ENCODE measurements at regions not wholly inside any gene's neighbourhood (a gene's known extent, or its start where the extent isn't known, plus 50 kb on each side); places are given as distances from the start of the nearest gene placed in this dataset.

DNA sequence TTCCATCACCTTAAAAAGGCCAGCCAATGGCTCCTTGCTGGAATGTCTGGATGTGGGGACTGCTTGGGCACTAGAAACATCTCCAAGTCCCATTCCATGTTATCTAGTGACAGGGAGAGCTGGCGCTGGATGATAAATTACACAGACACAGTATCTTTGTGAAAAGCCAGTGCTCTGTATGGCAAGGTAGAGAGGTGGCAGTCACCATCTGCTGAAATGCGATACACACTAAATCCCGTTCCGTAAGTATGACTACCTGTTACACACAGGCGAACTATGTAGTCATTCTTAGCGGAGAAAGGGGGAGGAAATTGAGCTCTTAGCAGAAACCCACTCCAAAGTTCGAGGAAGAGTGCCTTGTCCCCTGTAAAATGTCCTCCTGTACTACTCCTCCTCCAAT is 81.0 kb upstream of the MYOCD start:
- TF ChIP-seq, protein P1, sequence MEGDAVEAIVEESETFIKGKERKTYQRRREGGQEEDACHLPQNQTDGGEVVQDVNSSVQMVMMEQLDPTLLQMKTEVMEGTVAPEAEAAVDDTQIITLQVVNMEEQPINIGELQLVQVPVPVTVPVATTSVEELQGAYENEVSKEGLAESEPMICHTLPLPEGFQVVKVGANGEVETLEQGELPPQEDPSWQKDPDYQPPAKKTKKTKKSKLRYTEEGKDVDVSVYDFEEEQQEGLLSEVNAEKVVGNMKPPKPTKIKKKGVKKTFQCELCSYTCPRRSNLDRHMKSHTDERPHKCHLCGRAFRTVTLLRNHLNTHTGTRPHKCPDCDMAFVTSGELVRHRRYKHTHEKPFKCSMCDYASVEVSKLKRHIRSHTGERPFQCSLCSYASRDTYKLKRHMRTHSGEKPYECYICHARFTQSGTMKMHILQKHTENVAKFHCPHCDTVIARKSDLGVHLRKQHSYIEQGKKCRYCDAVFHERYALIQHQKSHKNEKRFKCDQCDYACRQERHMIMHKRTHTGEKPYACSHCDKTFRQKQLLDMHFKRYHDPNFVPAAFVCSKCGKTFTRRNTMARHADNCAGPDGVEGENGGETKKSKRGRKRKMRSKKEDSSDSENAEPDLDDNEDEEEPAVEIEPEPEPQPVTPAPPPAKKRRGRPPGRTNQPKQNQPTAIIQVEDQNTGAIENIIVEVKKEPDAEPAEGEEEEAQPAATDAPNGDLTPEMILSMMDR (IDR thresholded peaks at IDR 0.05): no peak
- TF ChIP-seq, protein P2, sequence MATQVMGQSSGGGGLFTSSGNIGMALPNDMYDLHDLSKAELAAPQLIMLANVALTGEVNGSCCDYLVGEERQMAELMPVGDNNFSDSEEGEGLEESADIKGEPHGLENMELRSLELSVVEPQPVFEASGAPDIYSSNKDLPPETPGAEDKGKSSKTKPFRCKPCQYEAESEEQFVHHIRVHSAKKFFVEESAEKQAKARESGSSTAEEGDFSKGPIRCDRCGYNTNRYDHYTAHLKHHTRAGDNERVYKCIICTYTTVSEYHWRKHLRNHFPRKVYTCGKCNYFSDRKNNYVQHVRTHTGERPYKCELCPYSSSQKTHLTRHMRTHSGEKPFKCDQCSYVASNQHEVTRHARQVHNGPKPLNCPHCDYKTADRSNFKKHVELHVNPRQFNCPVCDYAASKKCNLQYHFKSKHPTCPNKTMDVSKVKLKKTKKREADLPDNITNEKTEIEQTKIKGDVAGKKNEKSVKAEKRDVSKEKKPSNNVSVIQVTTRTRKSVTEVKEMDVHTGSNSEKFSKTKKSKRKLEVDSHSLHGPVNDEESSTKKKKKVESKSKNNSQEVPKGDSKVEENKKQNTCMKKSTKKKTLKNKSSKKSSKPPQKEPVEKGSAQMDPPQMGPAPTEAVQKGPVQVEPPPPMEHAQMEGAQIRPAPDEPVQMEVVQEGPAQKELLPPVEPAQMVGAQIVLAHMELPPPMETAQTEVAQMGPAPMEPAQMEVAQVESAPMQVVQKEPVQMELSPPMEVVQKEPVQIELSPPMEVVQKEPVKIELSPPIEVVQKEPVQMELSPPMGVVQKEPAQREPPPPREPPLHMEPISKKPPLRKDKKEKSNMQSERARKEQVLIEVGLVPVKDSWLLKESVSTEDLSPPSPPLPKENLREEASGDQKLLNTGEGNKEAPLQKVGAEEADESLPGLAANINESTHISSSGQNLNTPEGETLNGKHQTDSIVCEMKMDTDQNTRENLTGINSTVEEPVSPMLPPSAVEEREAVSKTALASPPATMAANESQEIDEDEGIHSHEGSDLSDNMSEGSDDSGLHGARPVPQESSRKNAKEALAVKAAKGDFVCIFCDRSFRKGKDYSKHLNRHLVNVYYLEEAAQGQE (IDR thresholded peaks at IDR 0.05; ENCODE audit: insufficient read depth in 1 of 2, low read depth in 2 of 2, low read length in 1 of 2): no peak
